HepG2 (cell line): ENCODE measurements at regions not wholly inside any gene's neighbourhood (a gene's known extent, or its start where the extent isn't known, plus 50 kb on each side); places are given as distances from the start of the nearest gene placed in this dataset.
A peak's percentile ranks its signal among the peaks of the same experiment; 100 is the strongest.

Source experiments
- ARNTL ChIP-seq: sonication (generic); formaldehyde crosslinking; IDR thresholded peaks from 2 replicates; pipeline ENCODE4 v1.4.0; 2020; ENCODE audit warnings: mild to moderate bottlenecking, missing genetic modification reagents
- CCDC6 ChIP-seq: sonication (generic); formaldehyde crosslinking; IDR thresholded peaks from 2 replicates; pipeline ENCODE4 v1.8.1; 2022; ENCODE audit warnings: mild to moderate bottlenecking, missing genetic modification reagents, moderate library complexity
- HOXD1 ChIP-seq: sonication (generic); formaldehyde crosslinking; IDR thresholded peaks from 2 replicates; pipeline ENCODE4 v1.5.0; 2020; ENCODE audit warnings: missing genetic modification reagents
- MBD4 ChIP-seq: IDR thresholded peaks from 2 replicates; pipeline ENCODE4 v1.6.1; 2012; ENCODE audit warnings: low read length, inconsistent platforms, borderline replicate concordance
- RBFOX2 ChIP-seq: fragments of 200-400 bp; formaldehyde crosslinking; IDR thresholded peaks from 2 replicates; pipeline ENCODE4 v1.6.1; 2017; ENCODE audit warnings: low read depth, mild to moderate bottlenecking, low read length
- SP140L ChIP-seq: sonication (generic); formaldehyde crosslinking; IDR thresholded peaks from 2 replicates; pipeline ENCODE4 v1.4.0; 2020; ENCODE audit warnings: missing genetic modification reagents, borderline replicate concordance
- SRSF9 ChIP-seq: fragments of 200-400 bp; formaldehyde crosslinking; IDR thresholded peaks from 2 replicates; pipeline ENCODE4 v1.6.1; 2018; ENCODE audit warnings: borderline replicate concordance, mild to moderate bottlenecking, low read depth, low read length; ENCODE audit not compliant: insufficient read depth, poor library complexity, severe bottlenecking
- SRY ChIP-seq: sonication (generic); formaldehyde crosslinking; IDR thresholded peaks from 2 replicates; pipeline ENCODE4 v1.8.0; 2022; ENCODE audit warnings: mild to moderate bottlenecking, missing genetic modification reagents
- SSRP1 ChIP-seq: IDR thresholded peaks from 2 replicates; pipeline ENCODE4 v1.6.1; 2016; ENCODE audit warnings: control low read depth
- ZFP62 ChIP-seq: sonication (generic); formaldehyde crosslinking; IDR thresholded peaks from 2 replicates; pipeline ENCODE4 v1.4.0; 2020; ENCODE audit warnings: missing genetic modification reagents
- ZNF253 ChIP-seq: sonication (generic); formaldehyde crosslinking; IDR thresholded peaks from 2 replicates; pipeline ENCODE4 v1.8.0; 2022; ENCODE audit warnings: mild to moderate bottlenecking, missing genetic modification reagents, borderline replicate concordance
- ZNF605 ChIP-seq: sonication (generic); formaldehyde crosslinking; IDR thresholded peaks from 2 replicates; pipeline ENCODE4 v1.8.0; 2022; ENCODE audit warnings: mild to moderate bottlenecking, missing genetic modification reagents
- ZNF644 ChIP-seq: IDR thresholded peaks from 2 replicates; pipeline ENCODE4 v1.6.1; 2016; ENCODE audit warnings: low read depth
- ZNF652 ChIP-seq: IDR thresholded peaks from 2 replicates; pipeline ENCODE4 v1.6.1; 2016; ENCODE audit warnings: low read depth, borderline replicate concordance
- ZNF891 ChIP-seq: sonication (generic); formaldehyde crosslinking; IDR thresholded peaks from 2 replicates; pipeline ENCODE4 v1.5.0; 2020; ENCODE audit warnings: mild to moderate bottlenecking, missing genetic modification reagents
- ZSCAN20 ChIP-seq: sonication (generic); formaldehyde crosslinking; IDR thresholded peaks from 2 replicates; pipeline ENCODE4 v1.4.0; 2020; ENCODE audit warnings: missing genetic modification reagents, mild to moderate bottlenecking, borderline replicate concordance
- TF ChIP-seq, protein P1 (sequence below): sonication (generic); formaldehyde crosslinking; conservative IDR thresholded peaks from 2 replicates; pipeline ENCODE4 v1.4.0; 2020; ENCODE audit warnings: mild to moderate bottlenecking, missing genetic modification reagents, moderate library complexity
- TF ChIP-seq, protein P2 (sequence below): sonication (generic); formaldehyde crosslinking; IDR thresholded peaks from 2 replicates; pipeline ENCODE4 v1.4.0; 2020; ENCODE audit warnings: low read depth, mild to moderate bottlenecking, missing genetic modification reagents
- TF ChIP-seq, protein P3 (sequence below): conservative IDR thresholded peaks from 2 replicates; pipeline ENCODE4 v1.6.1; 2018; ENCODE audit warnings: missing genetic modification reagents
- TF ChIP-seq, protein P4 (sequence below): sonication (generic); formaldehyde crosslinking; IDR thresholded peaks from 2 replicates; pipeline ENCODE4 v1.9.0; 2021; ENCODE audit warnings: missing genetic modification reagents, mild to moderate bottlenecking, borderline replicate concordance
- TF ChIP-seq, protein P5 (sequence below): fragments of 450-650 bp; IDR thresholded peaks from 2 replicates; pipeline ENCODE4 v1.6.1; 2017

DNA sequence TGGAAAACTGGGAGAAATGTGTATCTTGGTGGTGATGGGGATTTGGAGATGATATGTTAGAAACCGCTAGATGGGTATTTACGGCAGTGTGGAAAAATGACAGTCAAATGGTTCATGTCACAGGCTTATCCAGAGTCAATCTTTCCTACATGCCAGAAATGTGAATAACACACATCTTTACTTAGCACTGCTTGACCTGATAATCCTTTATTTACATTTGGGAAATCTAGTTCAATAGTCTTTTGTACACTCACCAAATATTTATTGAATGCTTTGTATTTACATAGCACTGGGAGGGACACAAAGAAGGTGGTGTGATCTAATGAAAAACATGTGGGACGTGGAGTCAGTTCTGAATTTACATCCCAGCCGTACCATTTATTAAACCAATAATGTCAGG is 208.2 kb downstream of the DIO2 start (continued):
- no peak for TF ChIP-seq ZNF644 (CRISPR knock-in tag)
- TF ChIP-seq, protein P1, sequence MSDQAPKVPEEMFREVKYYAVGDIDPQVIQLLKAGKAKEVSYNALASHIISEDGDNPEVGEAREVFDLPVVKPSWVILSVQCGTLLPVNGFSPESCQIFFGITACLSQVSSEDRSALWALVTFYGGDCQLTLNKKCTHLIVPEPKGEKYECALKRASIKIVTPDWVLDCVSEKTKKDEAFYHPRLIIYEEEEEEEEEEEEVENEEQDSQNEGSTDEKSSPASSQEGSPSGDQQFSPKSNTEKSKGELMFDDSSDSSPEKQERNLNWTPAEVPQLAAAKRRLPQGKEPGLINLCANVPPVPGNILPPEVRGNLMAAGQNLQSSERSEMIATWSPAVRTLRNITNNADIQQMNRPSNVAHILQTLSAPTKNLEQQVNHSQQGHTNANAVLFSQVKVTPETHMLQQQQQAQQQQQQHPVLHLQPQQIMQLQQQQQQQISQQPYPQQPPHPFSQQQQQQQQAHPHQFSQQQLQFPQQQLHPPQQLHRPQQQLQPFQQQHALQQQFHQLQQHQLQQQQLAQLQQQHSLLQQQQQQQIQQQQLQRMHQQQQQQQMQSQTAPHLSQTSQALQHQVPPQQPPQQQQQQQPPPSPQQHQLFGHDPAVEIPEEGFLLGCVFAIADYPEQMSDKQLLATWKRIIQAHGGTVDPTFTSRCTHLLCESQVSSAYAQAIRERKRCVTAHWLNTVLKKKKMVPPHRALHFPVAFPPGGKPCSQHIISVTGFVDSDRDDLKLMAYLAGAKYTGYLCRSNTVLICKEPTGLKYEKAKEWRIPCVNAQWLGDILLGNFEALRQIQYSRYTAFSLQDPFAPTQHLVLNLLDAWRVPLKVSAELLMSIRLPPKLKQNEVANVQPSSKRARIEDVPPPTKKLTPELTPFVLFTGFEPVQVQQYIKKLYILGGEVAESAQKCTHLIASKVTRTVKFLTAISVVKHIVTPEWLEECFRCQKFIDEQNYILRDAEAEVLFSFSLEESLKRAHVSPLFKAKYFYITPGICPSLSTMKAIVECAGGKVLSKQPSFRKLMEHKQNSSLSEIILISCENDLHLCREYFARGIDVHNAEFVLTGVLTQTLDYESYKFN (CRISPR knock-in tag): peak; percentile 71
- no peak for TF ChIP-seq CCDC6 (CRISPR knock-in tag)
- TF ChIP-seq SP140L (CRISPR knock-in tag): no peak
- TF ChIP-seq SSRP1: no peak
- TF ChIP-seq ZNF605 (CRISPR knock-in tag): no peak
- TF ChIP-seq ZNF253 (CRISPR knock-in tag): no peak
- TF ChIP-seq SRSF9: no peak
- TF ChIP-seq ARNTL (CRISPR knock-in tag): no peak
- TF ChIP-seq ZNF891 (CRISPR knock-in tag): no peak
- TF ChIP-seq RBFOX2: no peak
- TF ChIP-seq HOXD1 (CRISPR knock-in tag): no peak
- TF ChIP-seq, protein P2, sequence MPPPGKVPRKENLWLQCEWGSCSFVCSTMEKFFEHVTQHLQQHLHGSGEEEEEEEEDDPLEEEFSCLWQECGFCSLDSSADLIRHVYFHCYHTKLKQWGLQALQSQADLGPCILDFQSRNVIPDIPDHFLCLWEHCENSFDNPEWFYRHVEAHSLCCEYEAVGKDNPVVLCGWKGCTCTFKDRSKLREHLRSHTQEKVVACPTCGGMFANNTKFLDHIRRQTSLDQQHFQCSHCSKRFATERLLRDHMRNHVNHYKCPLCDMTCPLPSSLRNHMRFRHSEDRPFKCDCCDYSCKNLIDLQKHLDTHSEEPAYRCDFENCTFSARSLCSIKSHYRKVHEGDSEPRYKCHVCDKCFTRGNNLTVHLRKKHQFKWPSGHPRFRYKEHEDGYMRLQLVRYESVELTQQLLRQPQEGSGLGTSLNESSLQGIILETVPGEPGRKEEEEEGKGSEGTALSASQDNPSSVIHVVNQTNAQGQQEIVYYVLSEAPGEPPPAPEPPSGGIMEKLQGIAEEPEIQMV (CRISPR knock-in tag): no peak
- TF ChIP-seq, protein P3, sequence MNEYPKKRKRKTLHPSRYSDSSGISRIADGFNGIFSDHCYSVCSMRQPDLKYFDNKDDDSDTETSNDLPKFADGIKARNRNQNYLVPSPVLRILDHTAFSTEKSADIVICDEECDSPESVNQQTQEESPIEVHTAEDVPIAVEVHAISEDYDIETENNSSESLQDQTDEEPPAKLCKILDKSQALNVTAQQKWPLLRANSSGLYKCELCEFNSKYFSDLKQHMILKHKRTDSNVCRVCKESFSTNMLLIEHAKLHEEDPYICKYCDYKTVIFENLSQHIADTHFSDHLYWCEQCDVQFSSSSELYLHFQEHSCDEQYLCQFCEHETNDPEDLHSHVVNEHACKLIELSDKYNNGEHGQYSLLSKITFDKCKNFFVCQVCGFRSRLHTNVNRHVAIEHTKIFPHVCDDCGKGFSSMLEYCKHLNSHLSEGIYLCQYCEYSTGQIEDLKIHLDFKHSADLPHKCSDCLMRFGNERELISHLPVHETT (CRISPR knock-in tag): no peak
- no peak for TF ChIP-seq ZFP62 (CRISPR knock-in tag)
- TF ChIP-seq MBD4: peak; percentile 79; the same call in 1 of the 2 replicates
- no peak for TF ChIP-seq ZSCAN20 (CRISPR knock-in tag)
- TF ChIP-seq, protein P4, sequence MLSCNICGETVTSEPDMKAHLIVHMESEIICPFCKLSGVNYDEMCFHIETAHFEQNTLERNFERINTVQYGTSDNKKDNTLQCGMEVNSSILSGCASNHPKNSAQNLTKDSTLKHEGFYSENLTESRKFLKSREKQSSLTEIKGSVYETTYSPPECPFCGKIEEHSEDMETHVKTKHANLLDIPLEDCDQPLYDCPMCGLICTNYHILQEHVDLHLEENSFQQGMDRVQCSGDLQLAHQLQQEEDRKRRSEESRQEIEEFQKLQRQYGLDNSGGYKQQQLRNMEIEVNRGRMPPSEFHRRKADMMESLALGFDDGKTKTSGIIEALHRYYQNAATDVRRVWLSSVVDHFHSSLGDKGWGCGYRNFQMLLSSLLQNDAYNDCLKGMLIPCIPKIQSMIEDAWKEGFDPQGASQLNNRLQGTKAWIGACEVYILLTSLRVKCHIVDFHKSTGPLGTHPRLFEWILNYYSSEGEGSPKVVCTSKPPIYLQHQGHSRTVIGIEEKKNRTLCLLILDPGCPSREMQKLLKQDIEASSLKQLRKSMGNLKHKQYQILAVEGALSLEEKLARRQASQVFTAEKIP (CRISPR knock-in tag): no peak
- no peak for TF ChIP-seq SRY
- TF ChIP-seq ZNF652 (CRISPR knock-in tag): 0 out of 2 replicates have a peak, but pooled peaks have one; percentile 13
- TF ChIP-seq, protein P5, sequence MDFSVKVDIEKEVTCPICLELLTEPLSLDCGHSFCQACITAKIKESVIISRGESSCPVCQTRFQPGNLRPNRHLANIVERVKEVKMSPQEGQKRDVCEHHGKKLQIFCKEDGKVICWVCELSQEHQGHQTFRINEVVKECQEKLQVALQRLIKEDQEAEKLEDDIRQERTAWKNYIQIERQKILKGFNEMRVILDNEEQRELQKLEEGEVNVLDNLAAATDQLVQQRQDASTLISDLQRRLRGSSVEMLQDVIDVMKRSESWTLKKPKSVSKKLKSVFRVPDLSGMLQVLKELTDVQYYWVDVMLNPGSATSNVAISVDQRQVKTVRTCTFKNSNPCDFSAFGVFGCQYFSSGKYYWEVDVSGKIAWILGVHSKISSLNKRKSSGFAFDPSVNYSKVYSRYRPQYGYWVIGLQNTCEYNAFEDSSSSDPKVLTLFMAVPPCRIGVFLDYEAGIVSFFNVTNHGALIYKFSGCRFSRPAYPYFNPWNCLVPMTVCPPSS: no peak
